ENCODE measurements at regions not wholly inside any gene's neighbourhood (a gene's known extent, or its start where the extent isn't known, plus 50 kb on each side); places are given as distances from the start of the nearest gene placed in this dataset.

DNA sequence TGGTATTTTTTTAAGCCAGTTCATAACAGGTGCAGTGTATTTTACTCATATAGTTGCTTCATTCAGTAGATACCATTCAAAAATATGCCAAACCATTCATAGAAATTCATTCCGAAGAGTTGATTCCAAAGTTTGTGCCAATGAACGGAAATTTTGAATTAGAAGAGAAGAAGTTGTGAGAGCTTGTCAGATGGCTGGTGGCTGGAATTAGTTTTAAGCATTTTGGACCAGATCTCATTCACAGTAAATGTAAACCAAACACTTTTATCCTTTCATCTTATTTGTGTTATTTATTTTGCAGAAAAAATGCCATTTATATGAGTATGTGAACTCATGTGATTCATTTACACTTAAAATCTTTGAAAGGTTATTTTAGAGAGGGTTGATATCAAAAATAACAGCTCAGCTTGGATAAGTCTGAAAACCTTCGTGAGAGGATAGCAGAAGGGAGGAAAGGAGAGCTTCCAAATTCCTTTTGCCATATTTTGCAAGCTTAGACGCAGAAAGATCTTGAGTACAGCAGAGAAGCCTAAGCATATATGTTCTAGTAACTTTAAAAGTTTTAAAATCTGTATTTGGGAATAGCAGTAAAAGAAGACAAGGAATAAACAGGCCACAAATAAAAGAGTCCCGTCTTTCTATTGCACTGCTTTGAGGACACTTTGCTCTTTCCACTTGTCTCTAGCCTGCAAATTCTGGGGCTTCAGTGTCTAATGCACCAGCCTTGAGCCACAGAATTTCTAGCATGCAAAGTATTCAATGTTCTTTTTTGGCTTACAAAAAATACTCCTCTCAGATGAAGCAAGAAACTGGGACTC, 253.6 kb upstream of the FLRT2 start:
- Mint-ChIP-seq H3K9me3 (no peaks in the 10 kb centered on the region), H3K27me3 (no peaks in the 10 kb centered on the region), H3K27ac (no peak overlapping the region), H3K4me3 (no peak overlapping the region), H3K36me3 (ENCODE audit: low read depth) (no peaks in the 10 kb centered on the region), H3K4me1 (ENCODE audit: low read depth) (no peaks in the 10 kb centered on the region)
- intact Hi-C loops (cut with micrococcal nuclease): no loop called here

DNA sequence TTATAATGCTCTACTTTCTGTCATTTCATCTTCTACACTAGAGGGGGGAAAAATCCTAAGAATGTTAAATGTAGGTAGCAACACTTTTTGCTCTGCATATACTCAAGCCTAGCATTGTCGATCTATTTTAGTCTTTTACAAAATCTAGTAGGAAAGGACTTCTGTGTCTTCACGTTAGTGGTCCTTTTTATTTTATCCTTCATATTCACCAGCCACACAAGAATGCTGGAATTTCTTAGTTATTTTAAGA, 253.0 kb upstream of the FLRT2 start:
- intact Hi-C loops (cut with micrococcal nuclease): no loop called here
- no peaks in the 10 kb centered on the region for H3K36me3 Mint-ChIP-seq (ENCODE audit: low read depth)
- H3K9me3 Mint-ChIP-seq: no peaks in the 10 kb centered on the region
- no peak overlapping the region for H3K27ac Mint-ChIP-seq
- no peaks in the 10 kb centered on the region for H3K4me1 Mint-ChIP-seq (ENCODE audit: low read depth)
- H3K27me3 Mint-ChIP-seq: no peaks in the 10 kb centered on the region
- no peak overlapping the region for H3K4me3 Mint-ChIP-seq

DNA sequence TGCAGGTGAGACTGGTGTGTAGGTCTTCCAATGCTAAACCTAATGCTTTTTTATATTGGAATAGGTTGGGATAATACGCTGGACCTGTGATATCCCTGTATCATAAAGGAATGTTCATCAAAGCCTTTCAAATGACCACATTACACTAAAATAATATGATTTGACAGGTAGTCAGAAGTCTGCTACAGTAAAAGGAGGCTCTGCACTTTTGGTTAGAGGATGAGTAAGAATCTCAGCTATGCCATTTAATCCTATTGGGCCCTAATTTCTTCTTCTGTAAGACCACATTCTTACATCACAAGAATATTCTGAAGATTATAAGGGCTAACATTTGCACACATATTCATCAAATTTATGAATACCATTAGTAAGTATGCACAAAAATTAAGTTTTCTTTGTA, 250.5 kb upstream of the FLRT2 start:
- intact Hi-C loops (cut with micrococcal nuclease): no loop called here
- no peaks in the 10 kb centered on the region for H3K36me3 Mint-ChIP-seq (ENCODE audit: low read depth)
- H3K9me3 Mint-ChIP-seq: no peaks in the 10 kb centered on the region
- H3K4me3 Mint-ChIP-seq: no peak overlapping the region
- H3K27ac Mint-ChIP-seq: no peak overlapping the region
- no peaks in the 10 kb centered on the region for H3K4me1 Mint-ChIP-seq (ENCODE audit: low read depth)
- no peaks in the 10 kb centered on the region for H3K27me3 Mint-ChIP-seq

DNA sequence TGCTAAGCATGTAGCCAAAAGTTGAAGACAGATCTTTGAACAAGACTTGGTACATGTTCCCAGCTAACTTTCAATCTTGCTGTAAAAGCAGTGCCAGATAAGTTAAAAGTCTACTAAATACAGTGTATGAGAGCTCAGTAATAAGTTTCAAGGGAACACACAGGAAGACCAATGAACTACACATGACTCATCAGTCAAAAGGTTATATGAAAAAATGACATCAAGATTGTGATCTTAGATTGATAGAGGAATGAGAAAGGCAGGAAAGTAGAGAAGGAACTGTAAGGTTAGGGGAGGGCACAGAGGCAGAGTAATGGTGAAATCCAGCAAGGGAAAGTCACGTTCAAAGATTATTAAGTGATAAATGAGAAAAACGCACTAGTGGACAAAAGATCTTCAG, 249.9 kb upstream of the FLRT2 start:
- Mint-ChIP-seq H3K9me3 (no peaks in the 10 kb centered on the region), H3K36me3 (ENCODE audit: low read depth) (no peaks in the 10 kb centered on the region), H3K4me1 (ENCODE audit: low read depth) (no peaks in the 10 kb centered on the region), H3K4me3 (no peak overlapping the region), H3K27ac (no peak overlapping the region), H3K27me3 (no peaks in the 10 kb centered on the region)
- intact Hi-C loops (cut with micrococcal nuclease): no loop called here

DNA sequence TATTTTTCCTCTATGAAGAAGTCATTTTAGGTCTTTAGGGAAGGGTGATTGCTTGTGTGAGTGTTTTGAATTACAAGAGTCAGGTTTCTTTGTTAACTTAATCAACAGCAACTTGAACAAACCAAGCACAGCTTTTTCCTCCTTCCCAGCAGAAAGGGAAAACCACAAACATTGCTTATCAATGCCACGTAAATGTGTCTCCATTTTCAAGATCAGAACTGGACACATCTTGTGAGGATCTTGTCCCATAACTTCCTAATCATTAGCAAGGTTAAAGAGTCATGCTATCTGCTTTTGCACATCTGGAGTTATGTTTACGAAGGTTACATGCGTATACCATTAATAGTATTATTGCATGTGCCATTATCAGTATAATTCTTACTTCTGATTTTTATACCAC, 248.0 kb upstream of the FLRT2 start:
- Mint-ChIP-seq H3K9me3 (no peaks in the 10 kb centered on the region), H3K4me1 (ENCODE audit: low read depth) (no peaks in the 10 kb centered on the region), H3K36me3 (ENCODE audit: low read depth) (no peaks in the 10 kb centered on the region), H3K27ac (no peak overlapping the region), H3K27me3 (no peaks in the 10 kb centered on the region), H3K4me3 (no peak overlapping the region)
- intact Hi-C loops (cut with micrococcal nuclease): no loop called here

DNA sequence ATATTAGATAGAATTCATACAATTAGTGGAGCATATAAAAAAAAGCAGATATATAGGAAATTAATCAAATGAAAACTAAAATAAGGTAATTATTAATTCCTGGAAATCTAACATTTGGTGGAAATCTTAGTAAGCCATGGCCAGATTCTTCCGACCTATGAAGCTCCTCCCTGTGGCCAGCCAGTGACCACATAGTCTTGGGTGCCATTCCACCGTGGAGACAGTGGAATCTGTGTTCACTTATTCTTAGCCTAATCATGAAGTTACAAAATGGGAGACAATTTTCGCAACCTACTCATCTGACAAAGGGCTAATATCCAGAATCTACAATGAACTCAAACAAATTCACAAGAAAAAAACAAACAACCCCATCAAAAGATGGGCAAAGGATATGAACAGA, 241.9 kb upstream of the FLRT2 start:
- Mint-ChIP-seq H3K4me3 (no peak overlapping the region), H3K4me1 (ENCODE audit: low read depth) (no peaks in the 10 kb centered on the region), H3K36me3 (ENCODE audit: low read depth) (no peaks in the 10 kb centered on the region), H3K27ac (no peak overlapping the region), H3K9me3 (no peaks in the 10 kb centered on the region), H3K27me3 (no peaks in the 10 kb centered on the region)
- intact Hi-C loops (cut with micrococcal nuclease): no loop called here

DNA sequence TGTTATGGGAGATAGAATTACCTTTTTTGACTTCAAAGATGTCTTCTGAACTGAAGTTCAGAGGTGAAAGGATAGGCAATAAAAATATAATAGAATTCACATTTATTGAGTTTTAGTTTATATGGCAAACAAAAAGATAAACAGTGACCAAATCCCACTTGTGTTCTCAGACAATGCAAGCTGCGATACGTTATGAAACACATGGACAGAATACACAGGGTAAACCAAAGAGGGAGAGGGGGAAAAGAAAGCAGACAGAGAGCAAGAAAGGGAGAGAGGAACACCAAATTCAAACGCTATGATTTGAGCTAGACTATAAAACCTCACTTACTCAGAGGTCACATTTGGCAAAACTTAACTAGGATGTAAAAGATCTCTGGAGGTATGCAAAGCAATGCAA, 238.2 kb upstream of the FLRT2 start:
- Mint-ChIP-seq H3K4me1 (ENCODE audit: low read depth) (peaks cover 23% of the 10 kb centered on the region), H3K36me3 (ENCODE audit: low read depth) (no peaks in the 10 kb centered on the region), H3K9me3 (peaks cover 2% of the 10 kb centered on the region), H3K27ac (no peak overlapping the region), H3K27me3 (no peaks in the 10 kb centered on the region), H3K4me3 (no peak overlapping the region)
- intact Hi-C loops (cut with micrococcal nuclease): no loop called here

DNA sequence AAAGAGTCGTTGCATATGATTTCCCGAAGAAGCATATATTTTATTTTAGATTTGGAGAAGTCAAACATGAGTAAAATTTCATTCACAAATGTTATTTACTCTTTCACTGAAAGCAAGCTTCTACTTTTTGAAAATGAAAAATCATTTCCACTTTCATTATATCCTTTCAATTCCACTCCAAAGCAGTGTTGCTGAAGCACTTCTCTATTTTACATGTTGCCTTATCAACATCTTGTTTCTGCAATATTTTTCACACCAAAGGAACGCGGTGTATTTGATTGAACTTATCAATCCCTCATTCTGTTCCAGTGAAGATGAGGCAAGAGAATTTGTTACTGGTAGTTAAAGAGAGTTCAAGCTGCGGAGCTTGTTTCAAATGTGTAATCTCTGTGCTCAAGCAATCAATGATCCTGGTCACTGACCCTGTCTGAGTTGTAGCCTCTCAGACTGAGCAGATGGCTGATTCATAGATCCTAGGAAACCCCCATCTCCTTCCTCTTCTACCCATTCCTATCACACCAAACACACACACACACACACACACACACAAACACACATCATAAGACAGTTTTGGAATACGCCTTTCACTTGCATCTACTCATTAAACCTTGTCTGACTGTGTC, 236.2 kb upstream of the FLRT2 start:
- Mint-ChIP-seq H3K27ac (peak overlapping the region; percentile 4), H3K27me3 (no peaks in the 10 kb centered on the region), H3K4me3 (no peak overlapping the region), H3K36me3 (ENCODE audit: low read depth) (no peaks in the 10 kb centered on the region), H3K9me3 (peaks cover 15% of the 10 kb centered on the region), H3K4me1 (ENCODE audit: low read depth) (peaks cover 28% of the 10 kb centered on the region)
- intact Hi-C loops (cut with micrococcal nuclease): no loop called here

DNA sequence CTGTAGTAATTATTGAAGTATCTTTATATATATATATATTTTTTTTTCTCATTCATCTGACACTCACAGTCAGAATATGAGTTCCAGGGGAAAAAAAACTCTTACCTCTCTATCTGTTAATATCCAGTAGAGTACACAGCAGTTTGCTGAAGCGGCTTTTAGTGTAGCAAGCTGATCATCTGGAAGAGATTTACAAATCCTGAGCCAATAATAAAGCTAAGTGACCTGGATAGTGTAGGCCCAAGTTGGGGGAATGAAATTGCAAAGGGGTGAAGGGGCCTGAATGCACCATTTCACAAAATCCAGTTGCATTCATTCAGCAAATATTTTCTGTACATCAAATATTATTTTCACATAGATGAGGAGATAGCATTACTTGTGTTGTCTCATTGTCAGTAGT, 234.6 kb upstream of the FLRT2 start:
- H3K4me1 Mint-ChIP-seq (ENCODE audit: low read depth): peaks cover 28% of the 10 kb centered on the region
- H3K27me3 Mint-ChIP-seq: no peaks in the 10 kb centered on the region
- H3K9me3 Mint-ChIP-seq: peaks cover 28% of the 10 kb centered on the region
- intact Hi-C loops (cut with micrococcal nuclease): no loop called here
- no peaks in the 10 kb centered on the region for H3K36me3 Mint-ChIP-seq (ENCODE audit: low read depth)
- H3K27ac Mint-ChIP-seq: no peak overlapping the region
- no peak overlapping the region for H3K4me3 Mint-ChIP-seq

DNA sequence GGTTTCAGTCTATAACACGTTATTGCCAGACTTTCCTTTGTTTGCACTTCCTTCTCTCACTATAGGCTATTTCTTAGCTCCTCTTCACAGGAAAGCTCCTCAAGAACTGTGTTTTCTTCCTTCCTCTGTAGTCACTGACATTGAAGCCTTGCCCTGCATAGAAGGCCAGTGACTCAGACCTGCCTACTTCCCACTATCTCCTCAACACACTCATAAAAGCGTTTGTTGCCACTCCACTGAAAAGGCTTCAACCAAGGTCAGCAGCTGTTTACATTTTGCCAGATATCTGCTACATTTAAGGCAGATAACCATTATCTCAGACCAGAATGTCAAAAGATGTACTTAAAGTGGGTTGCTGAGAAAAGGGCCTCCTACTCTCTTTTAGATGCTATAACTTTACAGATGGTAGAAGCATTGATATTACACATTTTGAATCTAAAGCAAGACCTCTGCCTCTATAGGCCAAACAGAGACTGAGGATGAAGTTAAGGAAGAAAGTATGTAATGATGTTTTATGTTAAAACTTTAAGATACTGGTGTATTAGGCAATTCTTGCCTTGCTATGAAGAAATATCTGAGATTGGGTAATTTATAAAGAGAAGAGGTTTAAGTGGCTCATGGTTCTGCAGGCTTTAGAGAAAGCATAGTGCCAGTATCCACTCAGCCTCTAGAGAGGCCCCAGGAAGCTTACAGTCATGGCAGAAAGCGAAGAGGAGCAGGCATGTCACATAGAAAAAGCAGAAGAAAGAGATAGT, 233.3 kb upstream of the FLRT2 start:
- Mint-ChIP-seq H3K4me3 (no peak overlapping the region), H3K4me1 (ENCODE audit: low read depth) (peaks cover 28% of the 10 kb centered on the region), H3K9me3 (peaks cover 28% of the 10 kb centered on the region), H3K27me3 (no peaks in the 10 kb centered on the region), H3K36me3 (ENCODE audit: low read depth) (no peaks in the 10 kb centered on the region), H3K27ac (no peak overlapping the region)
- intact Hi-C loops (cut with micrococcal nuclease): no loop called here

- Mint-ChIP-seq H3K4me3 (no peak overlapping the region), H3K9me3 (peaks cover 28% of the 10 kb centered on the region), H3K27ac (no peak overlapping the region), H3K27me3 (no peaks in the 10 kb centered on the region), H3K36me3 (ENCODE audit: low read depth) (no peaks in the 10 kb centered on the region), H3K4me1 (ENCODE audit: low read depth) (peaks cover 14% of the 10 kb centered on the region)
- intact Hi-C loops (cut with micrococcal nuclease): no loop called here
These were observed 229.8 kb upstream of the FLRT2 start for GRCh38 chr14:85300107-85300506.

GRCh38 chr14:85301506-85301905, 228.4 kb upstream of the FLRT2 start:
- Mint-ChIP-seq H3K27ac (no peak overlapping the region), H3K27me3 (no peaks in the 10 kb centered on the region), H3K36me3 (ENCODE audit: low read depth) (no peaks in the 10 kb centered on the region), H3K9me3 (peaks cover 28% of the 10 kb centered on the region), H3K4me1 (ENCODE audit: low read depth) (peaks cover 7% of the 10 kb centered on the region), H3K4me3 (no peak overlapping the region)
- intact Hi-C loops (cut with micrococcal nuclease): no loop called here

- Mint-ChIP-seq H3K4me3 (no peak overlapping the region), H3K36me3 (ENCODE audit: low read depth) (no peaks in the 10 kb centered on the region), H3K4me1 (ENCODE audit: low read depth) (no peaks in the 10 kb centered on the region), H3K27ac (no peak overlapping the region), H3K27me3 (no peaks in the 10 kb centered on the region), H3K9me3 (no peaks in the 10 kb centered on the region)
- intact Hi-C loops (cut with micrococcal nuclease): no loop called here
These were observed 223.9 kb upstream of the FLRT2 start for GRCh38 chr14:85306024-85306423.

DNA sequence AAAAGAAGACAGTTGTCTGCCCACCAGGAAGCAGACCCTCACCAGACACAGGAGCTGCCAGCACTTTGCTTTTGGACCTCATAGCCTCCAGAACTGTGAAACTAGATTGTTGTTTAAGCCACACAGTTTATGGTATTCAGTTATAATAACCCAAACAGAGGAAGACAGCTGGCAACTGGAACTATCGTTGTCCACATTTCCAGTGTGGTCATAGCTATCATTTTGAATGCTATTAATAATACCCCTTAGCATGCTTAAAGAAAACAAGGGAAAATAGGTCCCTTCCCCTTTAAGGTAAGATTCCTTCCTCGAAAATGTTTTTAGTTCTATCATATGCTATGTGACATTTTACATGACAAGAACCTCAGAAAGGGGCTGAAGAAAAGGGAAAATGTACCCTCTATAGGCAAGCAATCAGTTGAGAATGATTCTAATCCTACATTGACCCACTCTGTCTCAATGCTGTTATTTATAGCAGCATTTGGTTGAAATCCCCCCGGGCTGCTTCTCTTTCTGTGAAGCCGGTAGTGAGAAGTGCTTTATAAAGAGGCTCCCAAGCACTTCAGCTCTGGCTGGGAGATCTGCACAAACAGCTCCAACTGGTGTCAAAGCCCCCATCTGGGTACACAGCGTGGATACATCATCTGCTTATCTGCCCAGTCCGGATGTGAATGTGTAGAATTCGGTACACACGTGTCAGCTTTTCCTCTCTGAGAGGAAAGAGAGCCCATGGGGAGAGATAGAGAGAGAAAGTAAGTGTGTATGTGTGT, 221.2 kb upstream of the FLRT2 start:
- H3K27me3 Mint-ChIP-seq: no peaks in the 10 kb centered on the region
- no peaks in the 10 kb centered on the region for H3K36me3 Mint-ChIP-seq (ENCODE audit: low read depth)
- no peaks in the 10 kb centered on the region for H3K9me3 Mint-ChIP-seq
- no peak overlapping the region for H3K27ac Mint-ChIP-seq
- no peaks in the 10 kb centered on the region for H3K4me1 Mint-ChIP-seq (ENCODE audit: low read depth)
- intact Hi-C loops (cut with micrococcal nuclease): no loop called here
- H3K4me3 Mint-ChIP-seq: no peak overlapping the region
